HepG2 (cell line): ENCODE measurements at regions not wholly inside any gene's neighbourhood (a gene's known extent, or its start where the extent isn't known, plus 50 kb on each side); places are given as distances from the start of the nearest gene placed in this dataset.

Source experiments
- ATAC-seq: fragments of 200-7000 bp; cut with Tn5 transposase; 3 replicates; pipeline ENCODE4 v1.9.1; 2020; ENCODE audit warnings: mild to moderate bottlenecking, moderate library complexity
- BruUV-seq: library from RNA; stranded (reverse); fragments of 400-500 nt; replicated peaks from 2 replicates; lab custom pipeline; 2021; lab: Mats Ljungman, UMichigan
- CTCF ChIA-PET: fragments of 300-600 bp; formaldehyde crosslinking; extraction: SDS; loops from one replicate; lab custom pipeline; 2021; ENCODE audit warnings: low total read pairs, inconsistent platforms, low intra/inter-chr PET ratio; lab: Yijun Ruan, JAX
- POLR2A ChIA-PET: fragments of 350-600 bp; sonication (Branson Sonifier 250); formaldehyde crosslinking; loops from one replicate; lab custom pipeline; 2020; ENCODE audit warnings: antibody characterized with exemption, inconsistent platforms; lab: Yijun Ruan, JAX
- DNase-seq: peaks from one replicate; pipeline ENCODE4 v3.0.0-alpha.2; 2015; ENCODE audit warnings: low spot score
- FAIRE-seq: peaks from 3 replicates; lab custom pipeline; 2011; peaks lifted over from hg19 to GRCh38; lab: Jason Lieb, UNC
- H2AFZ ChIP-seq: one replicate; pipeline ENCODE4 v1.6.1; 2011; ENCODE audit warnings: low read length, inconsistent platforms
- H3K27ac ChIP-seq: fragments of 300-600 bp; 3 replicates; pipeline ENCODE4 v1.8.0; 2011; ENCODE audit warnings: mixed run types, mild to moderate bottlenecking, mixed read lengths, low read length, inconsistent platforms; ENCODE audit not compliant: insufficient read depth; ENCODE audit errors: extremely low read length
- H3K27me3 ChIP-seq, 2 experiments: fragments of 200-600 bp in 1 of 2; 2 replicates in 1 of 2; 3 replicates in 1 of 2; pipeline versions ENCODE4 v1.6.0 to v1.8.0; 2011; ENCODE audit warnings: low read length in 2 of 2, mild to moderate bottlenecking in 2 of 2, moderate library complexity in 2 of 2, inconsistent platforms in 1 of 2; ENCODE audit not compliant: insufficient read depth in 2 of 2, control insufficient read depth in 1 of 2
- H3K36me3 ChIP-seq, 2 experiments: fragments of 200-600 bp in 1 of 2; replicated peaks in 1 of 2; 2 replicates in 1 of 2; 3 replicates in 1 of 2; pipeline versions ENCODE4 v1.5.1 to v1.8.0; 2011; ENCODE audit warnings: low read length in 2 of 2, inconsistent platforms in 1 of 2; ENCODE audit not compliant: insufficient read depth in 2 of 2, control insufficient read depth in 1 of 2
- H3K4me1 ChIP-seq: 2 replicates; pipeline ENCODE4 v1.5.1; 2012; ENCODE audit warnings: low read length, inconsistent platforms; ENCODE audit not compliant: insufficient read depth
- H3K4me2 ChIP-seq: 2 replicates; pipeline ENCODE4 v1.6.0; 2011; ENCODE audit warnings: low read depth, low read length, inconsistent platforms
- H3K4me3 ChIP-seq, 3 experiments: fragments of 200-600 bp in 1 of 3; sonication (generic), shearing (Covaris generic) in 1 of 3; replicated peaks in 1 of 3; 2 replicates each; pipeline ENCODE4 v1.5.1; 2011 to 2016; ENCODE audit warnings: low read length in 3 of 3, inconsistent platforms in 2 of 3, low read depth in 2 of 3, mild to moderate bottlenecking in 2 of 3, control low read depth in 1 of 3, mixed read lengths in 1 of 3; ENCODE audit not compliant: insufficient read depth in 1 of 3
- H3K79me2 ChIP-seq: one replicate; pipeline ENCODE4 v1.6.1; 2011; ENCODE audit warnings: low read length, inconsistent platforms; ENCODE audit not compliant: insufficient read depth
- H3K9ac ChIP-seq: 2 replicates; pipeline ENCODE4 v1.6.0; 2011; ENCODE audit warnings: mild to moderate bottlenecking, low read depth, low read length, inconsistent platforms; ENCODE audit not compliant: insufficient read depth
- H3K9me3 ChIP-seq: 2 replicates; pipeline ENCODE4 v1.5.1; 2012; ENCODE audit warnings: mild to moderate bottlenecking, low read length
- H4K20me1 ChIP-seq: 2 replicates; pipeline ENCODE4 v1.6.0; 2011; ENCODE audit warnings: inconsistent platforms, mild to moderate bottlenecking, low read length, moderate library complexity; ENCODE audit not compliant: insufficient read depth
- BORCS8-MEF2B ChIP-seq: sonication (generic); formaldehyde crosslinking; IDR thresholded peaks from 2 replicates; pipeline ENCODE4 v1.8.0; 2022; ENCODE audit warnings: mild to moderate bottlenecking, missing genetic modification reagents
- DNMT1 ChIP-seq: sonication (generic); formaldehyde crosslinking; IDR thresholded peaks from 2 replicates; pipeline ENCODE4 v1.5.1; 2020; ENCODE audit warnings: mild to moderate bottlenecking, missing genetic modification reagents
- HMGXB3 ChIP-seq: sonication (generic); formaldehyde crosslinking; IDR thresholded peaks from 2 replicates; pipeline ENCODE4 v1.4.0; 2020; ENCODE audit warnings: missing genetic modification reagents, borderline replicate concordance
- HOXA9 ChIP-seq: sonication (generic); formaldehyde crosslinking; IDR thresholded peaks from 2 replicates; pipeline ENCODE4 v1.8.1; 2022; ENCODE audit warnings: missing genetic modification reagents, mild to moderate bottlenecking, moderate library complexity, borderline replicate concordance
- IKZF1 ChIP-seq: fragments of 450-650 bp; IDR thresholded peaks from 2 replicates; pipeline ENCODE4 v1.7.1; 2016
- JUN ChIP-seq: sonication (generic); formaldehyde crosslinking; IDR thresholded peaks from 2 replicates; pipeline ENCODE4 v1.4.0; 2020; ENCODE audit warnings: mild to moderate bottlenecking, missing genetic modification reagents
- MEF2D ChIP-seq: sonication (generic); formaldehyde crosslinking; IDR thresholded peaks from 2 replicates; pipeline ENCODE4 v1.5.1; 2020; ENCODE audit warnings: mild to moderate bottlenecking, missing genetic modification reagents
- SNAI1 ChIP-seq: sonication (generic); formaldehyde crosslinking; IDR thresholded peaks from 2 replicates; pipeline ENCODE4 v1.5.0; 2020; ENCODE audit warnings: mild to moderate bottlenecking, missing genetic modification reagents, borderline replicate concordance
- THAP8 ChIP-seq: sonication (generic); formaldehyde crosslinking; IDR thresholded peaks from 2 replicates; pipeline ENCODE4 v1.5.1; 2020; ENCODE audit warnings: missing genetic modification reagents, mild to moderate bottlenecking, borderline replicate concordance
- ZNF124 ChIP-seq: sonication (generic); formaldehyde crosslinking; IDR thresholded peaks from 2 replicates; pipeline ENCODE4 v1.4.0; 2020; ENCODE audit warnings: missing genetic modification reagents
- ZNF639 ChIP-seq: conservative IDR thresholded peaks from 2 replicates; pipeline ENCODE4 v1.6.1; 2018; ENCODE audit warnings: missing genetic modification reagents
- ZNF660 ChIP-seq: sonication (generic); formaldehyde crosslinking; IDR thresholded peaks from 2 replicates; pipeline ENCODE4 v1.5.1; 2020; ENCODE audit warnings: mild to moderate bottlenecking, low read depth, missing genetic modification reagents, borderline replicate concordance
- ZSCAN21 ChIP-seq: sonication (generic); formaldehyde crosslinking; IDR thresholded peaks from 2 replicates; pipeline ENCODE4 v1.8.0; 2022; ENCODE audit warnings: mild to moderate bottlenecking, missing genetic modification reagents, moderate library complexity, borderline replicate concordance
- WGBS: methylation state at CpG from one replicate; pipeline ENCODE4 v1.1.6; 2017; ENCODE audit warnings: low lambda C conversion rate; 5-methylcytosine and 5-hydroxymethylcytosine counted together
- in situ Hi-C: cut with HindIII; loops from 2 replicates; pipeline ENCODE4 v1.10.0; 2017; ENCODE audit warnings: low pct_unique_long_range_greater_than_20kb; ENCODE audit not compliant: extremely low pct_ligation_motif_present
- intact Hi-C: fragments of 100-400 bp; cut with micrococcal nuclease; formaldehyde crosslinking; loops from one replicate; pipeline ENCODE4 v1.10.0; 2022; ENCODE audit not compliant: unreplicated experiment
- TF ChIP-seq, protein P1 (sequence below): IDR thresholded peaks from 2 replicates; pipeline ENCODE4 v1.6.1; 2016
- TF ChIP-seq, protein P2 (sequence below): sonication (generic); formaldehyde crosslinking; IDR thresholded peaks from 2 replicates; pipeline ENCODE4 v1.5.0; 2020; ENCODE audit warnings: missing genetic modification reagents, mild to moderate bottlenecking, borderline replicate concordance

GRCh38 chr5:174177976-174178605 lies 132.6 kb downstream of the NSG2 start (continued):
- TF ChIP-seq HMGXB3 (CRISPR knock-in tag): no peak
- TF ChIP-seq JUN: no peak
- TF ChIP-seq IKZF1: no peak

DNA sequence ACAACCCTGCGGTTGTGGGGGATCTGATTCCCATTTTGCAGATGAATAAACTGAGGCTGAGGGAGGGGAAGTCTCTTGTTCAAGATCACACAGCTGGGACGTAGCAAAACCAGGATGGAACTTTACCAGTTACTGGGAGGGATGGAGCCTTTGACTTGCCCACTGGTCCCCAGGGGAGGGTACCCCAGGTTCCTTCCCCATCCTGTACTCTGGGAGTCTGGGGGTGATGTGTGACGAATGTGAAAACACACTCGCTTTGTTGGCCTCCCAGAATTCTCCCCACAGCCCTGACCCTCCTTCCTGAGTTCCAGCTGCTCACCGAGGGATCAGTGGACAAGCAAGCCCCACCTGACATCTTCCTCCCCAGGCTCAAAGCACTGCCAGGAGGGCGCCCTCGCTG lies 135.1 kb downstream of the NSG2 start:
- Histone ChIP-seq H3K27ac (no peak overlapping the region), H3K4me3 (no peak overlapping the region), H3K27me3 (no peaks in the 10 kb centered on the region; a peak in 1 of 5 replicates), H3K9ac (no peak overlapping the region), H3K9me3 (no peaks in the 10 kb centered on the region), H3K36me3 (no peaks in the 10 kb centered on the region), H2AFZ (no peak overlapping the region), H3K79me2 (no peaks in the 10 kb centered on the region), H4K20me1 (no peaks in the 10 kb centered on the region), H3K4me2 (no peak overlapping the region), H3K4me1 (no peaks in the 10 kb centered on the region)
- in situ Hi-C loops: no loop called here
- CTCF ChIA-PET: no interaction called here
- ATAC-seq (no peak), DNase-seq (no peak), FAIRE-seq (no peak)
- POLR2A ChIA-PET: no interaction called here
- intact Hi-C loops: no loop called here
- WGBS: 23% methylated on average over 6 of the region's 7 CpGs
- no TSS peak for BruUV-seq
- TF ChIP-seq ZNF124 (no peak), ZNF660 (CRISPR knock-in tag) (no peak), DNMT1 (CRISPR knock-in tag) (no peak), ZSCAN21 (CRISPR knock-in tag) (no peak), THAP8 (CRISPR knock-in tag) (no peak), MEF2D (no peak), ZNF639 (no peak), BORCS8-MEF2B (CRISPR knock-in tag) (no peak), SNAI1 (CRISPR knock-in tag) (no peak), HOXA9 (CRISPR knock-in tag) (no peak)
- TF ChIP-seq, protein P1, sequence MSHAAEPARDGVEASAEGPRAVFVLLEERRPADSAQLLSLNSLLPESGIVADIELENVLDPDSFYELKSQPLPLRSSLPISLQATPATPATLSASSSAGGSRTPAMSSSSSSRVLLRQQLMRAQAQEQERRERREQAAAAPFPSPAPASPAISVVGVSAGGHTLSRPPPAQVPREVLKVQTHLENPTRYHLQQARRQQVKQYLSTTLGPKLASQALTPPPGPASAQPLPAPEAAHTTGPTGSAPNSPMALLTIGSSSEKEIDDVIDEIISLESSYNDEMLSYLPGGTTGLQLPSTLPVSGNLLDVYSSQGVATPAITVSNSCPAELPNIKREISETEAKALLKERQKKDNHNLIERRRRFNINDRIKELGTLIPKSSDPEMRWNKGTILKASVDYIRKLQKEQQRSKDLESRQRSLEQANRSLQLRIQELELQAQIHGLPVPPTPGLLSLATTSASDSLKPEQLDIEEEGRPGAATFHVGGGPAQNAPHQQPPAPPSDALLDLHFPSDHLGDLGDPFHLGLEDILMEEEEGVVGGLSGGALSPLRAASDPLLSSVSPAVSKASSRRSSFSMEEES (CRISPR knock-in tag): no peak
- TF ChIP-seq, protein P2, sequence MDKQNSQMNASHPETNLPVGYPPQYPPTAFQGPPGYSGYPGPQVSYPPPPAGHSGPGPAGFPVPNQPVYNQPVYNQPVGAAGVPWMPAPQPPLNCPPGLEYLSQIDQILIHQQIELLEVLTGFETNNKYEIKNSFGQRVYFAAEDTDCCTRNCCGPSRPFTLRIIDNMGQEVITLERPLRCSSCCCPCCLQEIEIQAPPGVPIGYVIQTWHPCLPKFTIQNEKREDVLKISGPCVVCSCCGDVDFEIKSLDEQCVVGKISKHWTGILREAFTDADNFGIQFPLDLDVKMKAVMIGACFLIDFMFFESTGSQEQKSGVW: no peak
